Uterus (tissue), 3 donors: ENCODE measurements at regions not wholly inside any gene's neighbourhood (a gene's known extent, or its start where the extent isn't known, plus 50 kb on each side); places are given as distances from the start of the nearest gene placed in this dataset.

Source experiments
- DNase-seq, 2 donors: peaks; one replicate each; pipeline ENCODE4 v3.0.0-alpha.2; 2019 to 2020
- H3K27ac ChIP-seq, 2 donors: fragments of 200-600 bp; sonication (generic); 1 replicate in 1 of 2; 2 replicates in 1 of 2; pipeline ENCODE4 v1.5.1; 2016 to 2018
- H3K27me3 ChIP-seq, 2 donors: fragments of 200-600 bp; sonication (generic); one replicate each; pipeline ENCODE4 v1.5.1; 2018 to 2019; ENCODE audit warnings: control low read depth in 1 of 2
- H3K36me3 ChIP-seq, 2 donors: fragments of 200-600 bp; sonication (generic); one replicate each; pipeline ENCODE4 v1.5.1; 2019; ENCODE audit warnings: control low read depth in 1 of 2
- H3K4me1 ChIP-seq, 2 donors: fragments of 200-600 bp; sonication (generic); one replicate each; pipeline ENCODE4 v1.5.1; 2018 to 2019; ENCODE audit warnings: control low read depth in 1 of 2
- H3K4me3 ChIP-seq, 2 donors: fragments of 200-600 bp; sonication (generic); 1 replicate in 1 of 2; 2 replicates in 1 of 2; pipeline ENCODE4 v1.5.1; 2018 to 2019; ENCODE audit warnings: mild to moderate bottlenecking in 1 of 2
- H3K9me3 ChIP-seq, 2 donors: fragments of 200-600 bp; sonication (generic); one replicate each; pipeline ENCODE4 v1.5.1; 2019; ENCODE audit warnings: control low read depth in 1 of 2
- POLR2A ChIP-seq, 2 donors: fragments of 450-650 bp; IDR thresholded peaks; one replicate each; pipeline ENCODE4 v1.6.1; 2016; ENCODE audit warnings: antibody characterized with exemption in 2 of 2, mild to moderate bottlenecking in 1 of 2, moderate library complexity in 1 of 2
- intact Hi-C: fragments of 100-400 bp; cut with DNase I; formaldehyde crosslinking; loops from one replicate; pipeline ENCODE4 v1.15.1; 2023; ENCODE audit warnings: low total_unique reads
- TF ChIP-seq, protein P1 (sequence below), 4 experiments: fragments of 200-600 bp in 2 of 4; fragments of 450-650 bp in 2 of 4; sonication (generic) in 2 of 4; IDR thresholded peaks; one replicate each; pipeline ENCODE4 v1.5.1; 2016 to 2019; ENCODE audit warnings: antibody characterized with exemption in 4 of 4, mild to moderate bottlenecking in 2 of 4, moderate library complexity in 1 of 4
- donor health status: DM: yes; HTN: yes; CAD: no.

DNA sequence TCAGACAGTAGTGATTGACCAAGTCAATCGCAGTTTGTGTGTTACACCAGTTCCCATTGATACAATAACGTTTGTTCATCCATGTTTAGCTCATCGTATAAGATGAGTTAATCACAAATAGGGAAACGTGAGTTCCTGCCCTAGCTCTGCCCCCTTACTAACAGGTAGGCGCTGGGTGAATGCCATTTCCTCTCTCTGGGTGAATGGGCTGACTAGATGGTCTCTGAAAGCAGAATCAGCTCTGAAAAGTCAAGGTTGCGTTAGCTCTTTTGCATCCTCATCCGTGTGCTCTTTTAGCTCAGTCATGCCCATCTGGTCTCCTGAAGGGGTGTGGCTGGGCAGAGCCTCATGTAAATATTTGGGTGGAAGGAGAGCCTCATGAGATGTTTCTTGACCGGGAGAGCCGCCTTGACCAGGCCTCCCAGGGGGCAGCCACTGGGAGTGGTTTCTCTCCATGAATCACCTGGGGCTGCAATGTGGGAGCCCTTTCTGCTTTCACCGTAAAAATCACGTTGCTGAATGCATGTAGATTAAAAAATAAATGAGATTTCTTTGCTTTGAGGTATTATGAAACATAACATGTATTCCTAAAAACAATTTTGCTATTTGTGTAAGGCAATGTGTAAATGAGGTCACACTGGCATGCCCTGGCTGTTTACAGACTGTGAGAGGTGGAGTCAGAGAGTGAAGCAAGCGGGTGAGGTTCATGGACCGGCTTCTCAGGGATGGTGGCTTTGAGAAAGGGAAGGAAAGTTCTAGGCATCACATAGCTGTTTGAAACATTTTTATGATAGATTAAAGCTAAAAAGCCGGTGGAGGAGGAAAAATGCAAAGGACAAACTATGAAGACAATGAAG is 108.4 kb upstream of the RASGRP1 start:
- intact Hi-C loops: no loop called here
- Histone ChIP-seq H3K4me1 (no peaks in the 10 kb centered on the region), H3K36me3 (no peaks in the 10 kb centered on the region), H3K9me3 (no peaks in the 10 kb centered on the region), H3K27me3 (no peaks in the 10 kb centered on the region), H3K4me3 (no peak overlapping the region), H3K27ac (no peak overlapping the region)
- no peak for TF ChIP-seq POLR2A (IDR thresholded peaks at IDR 0.05)
- TF ChIP-seq, protein P1, sequence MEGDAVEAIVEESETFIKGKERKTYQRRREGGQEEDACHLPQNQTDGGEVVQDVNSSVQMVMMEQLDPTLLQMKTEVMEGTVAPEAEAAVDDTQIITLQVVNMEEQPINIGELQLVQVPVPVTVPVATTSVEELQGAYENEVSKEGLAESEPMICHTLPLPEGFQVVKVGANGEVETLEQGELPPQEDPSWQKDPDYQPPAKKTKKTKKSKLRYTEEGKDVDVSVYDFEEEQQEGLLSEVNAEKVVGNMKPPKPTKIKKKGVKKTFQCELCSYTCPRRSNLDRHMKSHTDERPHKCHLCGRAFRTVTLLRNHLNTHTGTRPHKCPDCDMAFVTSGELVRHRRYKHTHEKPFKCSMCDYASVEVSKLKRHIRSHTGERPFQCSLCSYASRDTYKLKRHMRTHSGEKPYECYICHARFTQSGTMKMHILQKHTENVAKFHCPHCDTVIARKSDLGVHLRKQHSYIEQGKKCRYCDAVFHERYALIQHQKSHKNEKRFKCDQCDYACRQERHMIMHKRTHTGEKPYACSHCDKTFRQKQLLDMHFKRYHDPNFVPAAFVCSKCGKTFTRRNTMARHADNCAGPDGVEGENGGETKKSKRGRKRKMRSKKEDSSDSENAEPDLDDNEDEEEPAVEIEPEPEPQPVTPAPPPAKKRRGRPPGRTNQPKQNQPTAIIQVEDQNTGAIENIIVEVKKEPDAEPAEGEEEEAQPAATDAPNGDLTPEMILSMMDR (IDR thresholded peaks at IDR 0.05): no peak
- no peak for DNase-seq

DNA sequence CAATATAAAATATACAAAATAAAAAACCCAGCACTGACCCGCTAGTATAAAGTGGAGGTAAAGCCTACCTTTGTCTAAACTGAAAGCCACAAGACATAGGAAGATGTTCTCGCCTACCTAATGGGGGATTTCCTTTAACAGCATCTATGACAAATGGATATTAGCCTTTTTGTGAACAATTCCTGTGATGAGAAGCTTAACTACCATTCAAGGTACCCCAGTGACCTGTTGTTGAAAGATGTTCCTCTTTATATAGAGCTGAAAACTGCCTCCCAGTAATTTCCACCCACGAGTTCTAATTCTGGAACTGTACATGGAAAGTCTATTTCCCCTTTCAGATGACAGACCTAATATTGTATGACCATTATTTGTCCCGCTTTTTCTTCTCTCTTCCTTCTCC is 109.8 kb upstream of the RASGRP1 start:
- intact Hi-C loops: no loop called here
- Histone ChIP-seq H3K27ac (no peak overlapping the region), H3K9me3 (no peaks in the 10 kb centered on the region), H3K4me3 (no peak overlapping the region), H3K4me1 (no peaks in the 10 kb centered on the region), H3K27me3 (no peaks in the 10 kb centered on the region), H3K36me3 (no peaks in the 10 kb centered on the region)
- no peak for TF ChIP-seq POLR2A (IDR thresholded peaks at IDR 0.05)
- TF ChIP-seq, protein P1 (IDR thresholded peaks at IDR 0.05): no peak
- no peak for DNase-seq

DNA sequence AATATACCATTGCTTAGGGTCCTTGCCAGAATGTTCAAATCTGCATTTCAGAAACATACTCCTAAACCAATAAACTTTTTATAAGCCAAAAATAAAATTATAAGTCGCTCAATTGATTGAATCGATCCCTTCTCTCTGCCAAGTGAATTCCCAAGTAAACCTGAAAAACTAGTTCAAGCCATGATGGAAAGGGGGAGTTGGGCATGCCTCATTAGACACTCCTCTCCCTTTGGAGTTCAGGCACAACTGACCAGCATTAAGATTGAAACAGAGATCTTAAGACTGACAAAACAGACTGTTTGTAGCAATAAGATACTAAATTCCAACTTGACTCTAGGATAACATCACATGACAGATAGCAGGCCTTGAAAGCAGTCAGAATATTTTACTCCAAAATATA is 113.7 kb upstream of the RASGRP1 start:
- Histone ChIP-seq H3K27me3 (no peaks in the 10 kb centered on the region), H3K9me3 (no peaks in the 10 kb centered on the region)
- intact Hi-C loops: no loop called here

GRCh38 chr15:38680775-38681174 is 116.2 kb upstream of the RASGRP1 start:
- intact Hi-C loops: no loop called here
- H3K27me3 ChIP-seq: no peaks in the 10 kb centered on the region
- DNase-seq: no peak
- no peaks in the 10 kb centered on the region for H3K9me3 ChIP-seq
- TF ChIP-seq, protein P1 (IDR thresholded peaks at IDR 0.05): no peak
- no peak for TF ChIP-seq POLR2A (IDR thresholded peaks at IDR 0.05)
- H3K36me3 ChIP-seq: no peaks in the 10 kb centered on the region
- H3K4me3 ChIP-seq: no peak overlapping the region
- H3K4me1 ChIP-seq: no peaks in the 10 kb centered on the region
- H3K27ac ChIP-seq: no peak overlapping the region

More for the DNA sequence above, 113.7 kb upstream of the RASGRP1 start:
- H3K4me3 ChIP-seq: no peak overlapping the region
- no peak for DNase-seq
- H3K27ac ChIP-seq: no peak overlapping the region
- TF ChIP-seq, protein P1 (IDR thresholded peaks at IDR 0.05): no peak
- no peak for TF ChIP-seq POLR2A (IDR thresholded peaks at IDR 0.05)
- H3K4me1 ChIP-seq: no peaks in the 10 kb centered on the region
- no peaks in the 10 kb centered on the region for H3K36me3 ChIP-seq

GRCh38 chr15:38682363-38682762 is 117.7 kb upstream of the RASGRP1 start:
- Histone ChIP-seq H3K4me3 (no peak overlapping the region), H3K27ac (no peak overlapping the region), H3K9me3 (no peaks in the 10 kb centered on the region), H3K36me3 (no peaks in the 10 kb centered on the region), H3K27me3 (no peaks in the 10 kb centered on the region), H3K4me1 (no peaks in the 10 kb centered on the region)
- no peak for DNase-seq
- intact Hi-C loops: no loop called here
- TF ChIP-seq, protein P1 (IDR thresholded peaks at IDR 0.05): no peak
- TF ChIP-seq POLR2A (IDR thresholded peaks at IDR 0.05): no peak
